Mammary epithelial cell (primary cell): ENCODE measurements at regions not wholly inside any gene's neighbourhood (a gene's known extent, or its start where the extent isn't known, plus 50 kb on each side); places are given as distances from the start of the nearest gene placed in this dataset.

ENCODE experiments used
- EZH2 ChIP-seq: IDR thresholded peaks from 2 replicates; pipeline ENCODE4 v1.6.1; 2012; ENCODE audit warnings: low read length, inconsistent platforms, borderline replicate concordance
- TF ChIP-seq, protein P1 (sequence below), 2 donors: IDR thresholded peaks in 1 of 2; conservative IDR thresholded peaks in 1 of 2; 2 replicates each; pipeline ENCODE4 v1.5.1; 2011 to 2012; ENCODE audit warnings: inconsistent platforms in 2 of 2, low read length in 2 of 2, mild to moderate bottlenecking in 2 of 2, control low read depth in 1 of 2, low read depth in 1 of 2; ENCODE audit not compliant: insufficient read depth in 1 of 2; ENCODE audit errors: extremely low read depth in 1 of 2

DNA sequence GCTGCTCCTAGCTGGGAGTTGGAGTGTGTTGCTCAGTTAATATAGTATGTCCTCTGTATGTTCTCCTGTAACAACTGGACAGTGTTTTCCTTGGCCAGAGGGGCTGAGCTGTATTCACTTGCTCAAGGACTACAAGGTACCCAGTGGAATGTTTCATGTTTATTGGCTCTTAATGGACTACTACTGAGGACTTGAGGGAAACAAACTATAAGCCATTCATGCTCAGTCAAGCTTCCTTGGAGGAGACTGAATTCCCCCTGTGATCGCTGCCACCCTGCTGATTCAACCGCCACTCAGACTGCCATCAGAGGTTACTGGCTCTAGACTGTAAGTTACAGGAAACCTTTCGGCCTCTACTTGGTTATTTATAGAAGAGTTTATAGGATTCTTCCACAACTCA is 166.6 kb downstream of the ZC3H11B start:
- TF ChIP-seq, protein P1, sequence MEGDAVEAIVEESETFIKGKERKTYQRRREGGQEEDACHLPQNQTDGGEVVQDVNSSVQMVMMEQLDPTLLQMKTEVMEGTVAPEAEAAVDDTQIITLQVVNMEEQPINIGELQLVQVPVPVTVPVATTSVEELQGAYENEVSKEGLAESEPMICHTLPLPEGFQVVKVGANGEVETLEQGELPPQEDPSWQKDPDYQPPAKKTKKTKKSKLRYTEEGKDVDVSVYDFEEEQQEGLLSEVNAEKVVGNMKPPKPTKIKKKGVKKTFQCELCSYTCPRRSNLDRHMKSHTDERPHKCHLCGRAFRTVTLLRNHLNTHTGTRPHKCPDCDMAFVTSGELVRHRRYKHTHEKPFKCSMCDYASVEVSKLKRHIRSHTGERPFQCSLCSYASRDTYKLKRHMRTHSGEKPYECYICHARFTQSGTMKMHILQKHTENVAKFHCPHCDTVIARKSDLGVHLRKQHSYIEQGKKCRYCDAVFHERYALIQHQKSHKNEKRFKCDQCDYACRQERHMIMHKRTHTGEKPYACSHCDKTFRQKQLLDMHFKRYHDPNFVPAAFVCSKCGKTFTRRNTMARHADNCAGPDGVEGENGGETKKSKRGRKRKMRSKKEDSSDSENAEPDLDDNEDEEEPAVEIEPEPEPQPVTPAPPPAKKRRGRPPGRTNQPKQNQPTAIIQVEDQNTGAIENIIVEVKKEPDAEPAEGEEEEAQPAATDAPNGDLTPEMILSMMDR (conservative IDR thresholded peaks at IDR 0.05 in 1 of 2, IDR thresholded peaks at IDR 0.05 in 1 of 2; ENCODE audit: extremely low read depth in 1 of 2, insufficient read depth in 1 of 2, low read depth in 1 of 2, low read length in 2 of 2) = no peak
- no peak for TF ChIP-seq EZH2
